NCI-H82 treated with DMSO at 0.1 percent for 48 hours (cell line): ENCODE measurements at regions not wholly inside any gene's neighbourhood (a gene's known extent, or its start where the extent isn't known, plus 50 kb on each side); places are given as distances from the start of the nearest gene placed in this dataset.

ENCODE experiments used
- DNase-seq: peaks from one replicate; lab custom pipeline; 2025; ENCODE audit not compliant: unreplicated experiment; lab: John Stamatoyannopoulos, UW

DNA sequence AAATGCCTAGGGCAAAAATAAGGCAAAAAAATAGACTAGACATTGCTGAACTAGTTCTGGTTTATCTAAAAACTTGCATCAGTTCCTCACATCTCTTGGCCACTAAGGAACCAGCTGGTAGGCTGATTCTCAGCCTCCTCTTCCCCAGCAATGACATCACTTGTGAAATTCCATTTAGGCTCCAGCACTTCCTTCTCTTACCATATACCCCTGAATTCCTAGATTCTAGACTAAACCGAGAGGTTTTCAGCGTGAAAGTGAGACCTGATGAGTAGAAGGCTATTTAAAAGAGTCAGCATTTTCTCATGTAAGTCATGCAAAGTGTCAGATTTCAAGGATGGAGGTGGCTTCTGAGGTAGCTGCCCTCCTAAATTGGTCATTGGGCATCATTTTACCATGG lies 247.1 kb upstream of the CDIN1 start:
- DNase-seq, result no peak

DNA sequence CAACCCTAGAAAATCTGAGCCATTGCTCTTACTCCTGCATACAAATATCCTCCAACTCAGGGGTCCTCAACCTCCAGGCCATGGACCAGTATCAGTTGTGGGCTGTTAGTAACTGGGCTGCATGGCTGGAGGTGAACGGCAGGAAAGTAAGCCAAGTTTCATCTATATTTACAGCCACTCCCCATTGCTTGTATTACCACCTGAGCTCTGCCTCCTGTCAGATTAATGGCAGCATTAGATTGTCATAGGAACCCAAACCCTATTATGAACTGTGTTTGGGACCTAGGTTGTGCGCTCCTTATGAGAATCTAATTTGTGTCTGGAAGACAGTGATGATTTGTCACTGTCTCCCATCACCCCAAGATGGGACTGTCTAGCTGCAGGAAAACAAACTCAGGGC lies 246.5 kb upstream of the CDIN1 start:
- DNase-seq, result no peak

DNA sequence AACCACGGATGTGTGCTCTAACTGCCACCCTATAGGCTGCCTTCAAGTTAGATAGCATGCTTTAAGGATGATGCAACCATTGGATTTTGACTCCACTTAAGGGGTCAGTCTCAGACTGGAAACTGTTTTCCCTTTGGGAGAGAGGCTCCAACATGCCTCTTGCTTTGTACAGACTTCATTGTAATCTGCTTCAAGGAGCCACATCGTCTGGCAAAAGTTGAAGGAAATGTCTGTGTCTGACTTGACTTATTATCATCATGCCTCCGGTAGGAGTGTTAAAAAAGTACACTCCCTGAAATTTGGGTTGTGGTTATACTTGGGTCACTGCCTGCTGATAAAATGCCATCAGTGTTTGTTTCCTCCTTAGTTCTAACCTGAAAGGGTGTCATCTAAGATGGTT lies 245.4 kb upstream of the CDIN1 start:
- no peak for DNase-seq

DNA sequence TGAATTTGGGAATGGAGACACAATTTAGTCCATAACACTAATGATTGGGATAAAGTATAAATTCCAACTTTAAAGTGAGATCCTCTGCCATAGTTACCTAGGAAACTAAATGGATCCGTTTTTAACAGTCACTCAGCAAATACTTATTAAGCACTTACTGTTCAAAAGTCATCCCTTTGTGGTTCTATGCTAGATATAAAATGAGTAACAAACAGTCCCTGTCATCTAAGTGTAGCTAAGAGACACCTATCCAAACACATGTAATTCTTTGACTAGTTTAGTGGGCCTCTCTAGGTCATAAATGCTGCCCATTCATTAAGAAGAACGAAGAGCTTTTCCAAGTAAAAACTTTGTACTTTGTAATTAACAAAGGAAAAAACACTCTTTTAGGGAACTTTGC lies 244.2 kb upstream of the CDIN1 start:
- no peak for DNase-seq

DNA sequence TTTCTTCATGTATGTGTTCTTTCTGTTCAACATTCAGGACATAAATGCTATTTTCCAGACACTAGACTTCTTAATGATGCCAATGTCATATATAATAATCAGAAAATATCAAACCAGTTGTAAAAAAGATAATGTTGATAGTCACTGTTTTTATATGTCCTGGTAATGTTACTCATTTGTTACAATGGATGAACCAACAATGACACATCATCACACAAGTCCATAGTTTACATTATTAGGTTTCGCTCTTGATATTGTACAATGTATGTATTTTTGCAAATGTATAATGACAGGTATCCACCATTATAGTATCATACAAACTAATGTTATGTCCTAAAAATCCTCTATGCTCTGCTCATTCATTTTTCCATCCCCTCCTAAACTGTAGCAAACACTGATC lies 243.8 kb upstream of the CDIN1 start:
- no peak for DNase-seq

DNA sequence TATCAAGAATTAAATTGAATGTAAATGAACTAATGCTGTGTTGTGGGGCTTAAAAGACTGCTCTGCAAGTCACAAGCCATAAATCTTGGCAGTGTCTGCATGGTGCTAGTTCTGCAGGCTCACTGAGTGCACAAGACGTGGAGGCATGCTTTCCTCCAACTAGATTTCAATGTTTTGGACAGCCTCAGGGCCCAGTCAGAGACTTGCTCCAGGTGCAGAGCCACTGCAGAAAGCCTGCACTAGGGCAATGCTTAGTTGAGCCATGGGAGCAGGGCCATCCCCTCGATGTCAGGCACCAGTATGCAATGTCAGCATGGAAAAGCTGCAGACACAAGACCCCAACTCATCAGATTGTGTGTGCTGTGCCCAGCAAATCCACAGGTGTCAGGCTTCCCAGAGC lies 234.5 kb upstream of the CDIN1 start:
- DNase-seq, result no peak

DNA sequence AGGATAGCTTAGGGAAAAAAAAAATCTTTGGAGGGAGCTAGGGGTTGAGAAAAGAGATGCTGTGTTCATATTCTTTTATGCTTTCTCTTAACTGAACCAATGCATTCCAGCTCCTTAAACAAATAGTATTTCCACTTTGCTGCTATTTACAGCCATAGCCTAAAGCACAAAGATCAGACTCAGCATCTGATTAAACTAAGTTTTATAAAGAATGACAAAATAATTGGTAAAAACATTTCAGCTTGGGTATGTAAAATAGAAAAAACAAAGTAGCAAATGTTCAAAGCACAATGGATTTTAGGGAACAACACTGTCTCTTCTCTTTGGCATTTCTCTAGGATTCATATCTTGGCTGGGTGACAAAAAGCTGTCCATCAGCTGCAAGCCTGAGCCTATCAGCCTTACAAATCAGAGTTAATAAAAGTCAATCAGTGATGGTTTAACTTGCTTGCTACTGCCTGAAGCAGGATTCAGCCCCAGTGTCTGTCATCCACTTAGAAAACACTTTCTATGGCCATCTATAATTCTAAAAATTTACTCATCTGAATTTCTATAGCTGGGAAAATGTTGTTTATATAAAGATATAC lies 232.1 kb upstream of the CDIN1 start:
- peak; percentile 26 for DNase-seq

DNA sequence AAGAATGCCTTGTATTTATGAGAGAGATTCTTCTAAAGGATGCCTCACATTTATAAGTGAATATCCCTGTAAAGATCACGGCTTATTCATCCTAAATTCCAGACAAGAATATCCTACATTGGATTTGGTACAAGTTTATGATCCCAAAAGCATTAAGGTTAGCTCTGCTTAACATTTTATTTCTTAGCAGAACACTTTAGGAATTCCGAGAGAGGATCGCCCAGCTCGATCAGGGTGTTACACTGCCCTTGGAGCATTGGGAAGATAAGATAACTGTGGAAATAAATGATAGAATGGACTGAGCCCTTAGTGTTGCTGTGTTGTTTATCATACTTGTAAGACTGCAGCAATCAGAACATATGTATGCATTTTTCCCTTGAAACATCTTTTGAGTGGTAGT lies 223.0 kb upstream of the CDIN1 start:
- no peak for DNase-seq

DNA sequence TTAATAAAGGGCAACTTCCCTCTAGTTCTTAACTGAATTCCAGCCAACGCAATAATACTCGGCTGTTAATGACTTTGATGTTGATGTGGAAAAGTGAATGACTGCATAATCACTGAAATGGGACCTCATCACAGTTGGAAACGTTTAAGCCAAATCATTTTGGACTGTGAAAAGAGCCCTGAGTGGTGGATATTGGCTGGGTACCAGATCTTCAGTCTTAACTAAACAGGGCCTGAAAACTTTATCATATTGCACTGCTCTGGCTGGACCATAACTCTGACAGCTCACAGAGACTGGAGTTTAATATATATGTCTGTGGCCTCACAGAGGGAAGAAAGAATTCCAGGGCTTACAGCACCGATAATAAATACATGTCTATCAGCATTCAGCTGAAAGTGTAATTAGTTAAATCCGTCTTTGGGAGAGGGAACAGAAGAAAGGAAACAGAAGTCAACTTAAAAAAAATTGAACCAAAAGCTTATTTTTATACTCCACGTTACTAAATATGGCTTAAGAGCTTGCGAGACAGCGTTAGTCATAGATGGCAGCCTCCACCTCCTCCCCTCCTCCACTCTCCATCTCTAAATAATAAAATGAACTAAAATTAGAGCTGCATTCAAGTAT lies 222.3 kb upstream of the CDIN1 start:
- no peak for DNase-seq

DNA sequence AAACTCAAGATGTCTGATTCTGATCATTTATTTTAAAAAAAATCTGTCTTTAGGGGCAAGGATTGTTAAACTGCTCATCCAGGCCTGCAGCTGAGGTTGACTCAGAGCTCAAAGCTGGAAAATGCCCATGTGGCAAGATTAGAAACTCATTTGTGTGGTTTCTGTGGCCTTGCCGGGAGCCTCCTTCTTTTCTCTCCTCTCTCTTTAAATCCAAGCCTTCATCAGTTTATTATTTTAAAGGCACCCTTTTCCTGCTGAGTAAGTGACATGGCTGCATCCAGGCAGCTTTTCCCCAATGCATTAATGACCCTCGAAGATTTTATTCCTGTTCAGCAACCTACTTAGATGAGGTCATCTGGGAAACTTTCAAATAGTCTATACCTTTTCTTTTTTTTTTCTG lies 221.3 kb upstream of the CDIN1 start:
- no peak for DNase-seq

DNA sequence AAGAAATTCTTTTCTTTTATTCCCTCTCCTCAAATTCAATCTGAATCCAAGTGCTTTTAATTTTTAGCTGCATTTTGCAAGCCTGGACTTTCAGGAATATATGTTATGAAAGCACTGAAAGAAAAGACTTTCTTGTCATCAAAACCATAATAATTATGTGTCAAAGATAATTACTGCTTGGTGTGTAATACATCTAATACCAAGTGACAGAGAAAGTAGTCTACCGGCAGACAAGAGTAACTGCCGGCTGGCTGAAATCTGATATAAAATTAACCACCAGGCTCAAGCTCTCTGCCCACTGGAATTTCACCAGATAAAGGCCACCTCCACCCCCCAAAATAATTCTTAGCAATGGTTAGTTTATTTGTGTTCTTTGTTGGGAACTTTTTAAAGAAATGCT lies 220.9 kb upstream of the CDIN1 start:
- DNase-seq, result no peak

DNA sequence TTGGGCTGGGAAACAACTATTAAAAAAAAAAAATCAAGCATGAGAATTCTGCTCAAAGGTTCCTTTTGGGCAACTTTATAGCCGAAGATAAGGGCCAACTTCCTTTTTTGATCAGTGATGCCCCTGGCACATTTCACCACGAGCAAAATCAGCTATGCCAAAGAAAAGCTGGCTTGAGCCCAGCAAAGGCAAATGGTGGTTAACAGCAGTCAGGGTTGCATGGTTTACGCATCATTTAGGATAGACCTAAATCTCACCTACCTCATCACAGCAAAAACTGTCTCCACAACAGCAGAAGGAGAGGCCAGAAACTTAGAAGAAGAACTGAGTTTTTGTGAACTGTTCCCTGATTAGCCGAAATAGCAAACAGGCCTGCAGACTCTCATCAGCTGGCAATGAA lies 220.1 kb upstream of the CDIN1 start:
- DNase-seq, result no peak

DNA sequence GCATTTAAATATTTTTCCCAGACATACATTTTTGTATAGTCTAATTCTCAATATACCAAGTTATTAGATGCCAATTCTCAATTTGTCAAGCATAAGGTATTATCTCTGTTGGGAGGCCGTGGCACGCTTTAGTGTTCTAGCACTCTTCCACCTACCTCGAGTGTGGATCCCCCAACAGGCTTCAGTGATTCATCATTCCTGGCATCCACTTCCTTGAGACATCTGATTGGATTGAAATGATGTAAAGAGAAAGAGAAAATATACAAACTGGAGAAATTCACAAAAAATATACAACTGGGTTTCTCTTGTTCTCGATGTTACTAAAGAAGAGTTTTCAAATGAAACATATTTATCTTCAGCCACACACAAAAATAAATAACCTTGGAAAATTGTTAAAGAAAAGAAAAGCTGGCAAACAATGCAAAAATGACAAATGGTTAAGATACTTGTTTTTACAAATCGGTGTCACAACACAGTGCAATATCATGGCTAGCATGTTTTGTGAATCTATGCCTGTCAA lies 218.0 kb upstream of the CDIN1 start:
- no peak for DNase-seq

DNA sequence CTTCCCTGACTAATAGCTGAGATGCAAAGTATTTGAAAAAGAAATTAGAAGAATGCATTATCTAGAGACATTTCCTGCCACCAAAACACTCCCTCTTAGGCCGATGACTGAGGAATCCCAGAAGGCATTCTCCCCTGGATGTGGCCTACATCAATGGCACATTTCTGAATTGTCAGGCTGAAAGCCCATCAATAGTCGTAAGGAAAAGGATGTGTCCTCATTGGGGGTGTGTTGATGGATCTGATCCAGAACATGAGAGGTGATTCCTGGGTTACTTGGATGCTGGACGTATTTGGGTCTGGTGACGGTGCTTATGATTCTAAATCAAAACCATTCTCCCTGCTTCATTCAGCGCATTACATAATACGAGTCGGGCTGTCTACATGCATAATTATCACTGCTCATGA lies 216.9 kb upstream of the CDIN1 start:
- no peak for DNase-seq

DNA sequence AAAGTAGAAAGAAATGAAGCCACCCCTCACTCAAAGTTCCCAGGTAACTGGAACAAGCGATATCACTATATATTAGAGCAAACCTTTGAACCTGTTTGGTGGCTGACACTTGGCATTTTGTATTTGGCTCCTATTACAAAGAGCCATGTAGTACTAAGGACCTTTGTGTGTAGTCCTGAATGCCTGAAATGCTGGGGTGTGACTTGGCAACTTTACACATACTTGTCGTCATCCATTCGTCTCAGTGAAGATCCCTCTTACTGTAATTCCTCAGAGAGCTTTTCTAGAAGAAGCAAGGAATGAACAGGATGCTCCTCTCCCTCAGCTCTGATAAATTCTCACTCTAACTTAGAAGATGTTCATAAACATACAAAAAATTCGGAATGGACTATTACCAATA lies 216.1 kb upstream of the CDIN1 start:
- no peak for DNase-seq

DNA sequence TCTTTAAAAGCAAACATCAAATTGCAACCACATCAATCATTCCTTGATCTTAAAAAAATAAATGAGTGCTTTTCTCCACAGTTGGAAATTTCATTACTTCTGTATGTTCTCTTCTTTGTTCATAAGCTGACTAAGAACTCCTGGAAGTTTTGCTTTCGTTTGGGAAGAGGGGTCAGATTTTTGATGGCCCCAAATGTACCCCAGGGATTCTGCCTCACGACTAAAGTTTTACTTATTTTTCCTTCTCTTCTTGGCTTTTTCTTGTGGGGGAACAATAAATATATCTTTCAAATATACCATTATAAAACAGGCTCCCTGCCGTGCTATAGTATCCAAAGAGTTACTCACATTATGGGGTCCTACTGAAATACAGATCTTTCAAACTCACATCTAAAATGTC lies 215.0 kb upstream of the CDIN1 start:
- no peak for DNase-seq

DNA sequence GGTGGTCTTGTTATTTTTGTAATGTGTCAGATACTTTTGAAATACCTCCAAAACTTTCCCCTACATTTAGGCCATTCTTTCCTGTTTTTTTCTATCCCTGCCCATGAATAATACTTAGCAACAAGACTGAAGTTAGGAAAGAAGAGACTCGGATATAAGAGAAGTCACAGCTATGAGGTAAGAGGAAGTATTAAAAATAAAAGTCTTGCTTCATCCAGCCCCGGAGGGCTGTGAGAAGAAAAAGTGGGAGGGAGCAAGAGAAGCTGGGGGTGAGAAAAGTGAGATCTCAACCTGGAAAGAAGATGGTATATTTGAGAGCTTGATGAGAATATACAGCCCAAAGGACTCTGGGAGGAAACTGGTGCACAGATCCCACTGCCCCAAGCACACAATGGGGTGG lies 213.5 kb upstream of the CDIN1 start:
- DNase-seq, result no peak

DNA sequence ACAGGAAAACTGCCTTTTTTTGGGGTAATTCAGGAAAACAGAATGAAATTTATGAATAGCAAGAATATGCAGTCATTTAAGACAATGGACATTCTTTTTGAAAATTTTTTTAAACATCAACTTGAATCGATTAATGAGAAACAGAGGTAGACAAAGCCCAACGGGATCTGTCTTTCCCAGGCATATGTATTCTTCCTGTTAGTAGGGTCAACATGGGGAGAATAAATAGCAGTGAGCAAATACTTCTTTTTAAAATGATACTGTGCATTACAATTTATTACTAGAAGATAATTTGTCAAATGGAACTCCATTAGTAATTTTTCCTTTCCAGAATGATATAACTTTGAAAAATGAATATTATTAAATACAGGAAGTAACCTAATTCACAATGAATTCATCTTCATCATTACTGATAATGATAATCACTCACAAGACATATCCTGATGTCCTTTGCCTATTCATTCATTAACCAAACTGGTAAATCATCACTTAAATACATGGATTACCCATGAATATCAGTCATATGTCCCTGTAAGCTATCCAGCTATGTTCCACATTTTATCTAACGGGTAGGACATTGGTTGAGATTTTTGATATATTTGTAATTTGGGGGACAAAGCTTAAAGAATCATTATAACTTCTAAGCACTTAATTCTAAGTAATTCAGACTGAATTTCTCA lies 209.2 kb upstream of the CDIN1 start:
- DNase-seq, result no peak

DNA sequence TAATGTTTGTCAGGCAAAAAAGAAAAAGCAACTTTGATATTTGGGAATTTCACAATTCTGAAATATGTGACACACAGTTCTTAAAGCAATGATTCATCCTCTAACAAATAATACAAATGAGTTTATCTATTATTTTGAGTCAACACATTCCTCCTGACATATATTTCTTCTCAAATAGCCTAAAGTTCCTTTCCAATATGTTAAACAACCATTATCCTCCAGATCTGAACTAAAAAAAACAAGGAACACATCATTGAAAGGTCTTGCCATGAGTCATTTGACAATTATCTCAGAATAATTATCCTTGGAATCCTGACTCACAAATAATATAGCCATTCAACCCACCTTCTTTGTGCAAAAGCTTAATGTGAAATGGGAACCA lies 208.7 kb upstream of the CDIN1 start:
- DNase-seq, result no peak

DNA sequence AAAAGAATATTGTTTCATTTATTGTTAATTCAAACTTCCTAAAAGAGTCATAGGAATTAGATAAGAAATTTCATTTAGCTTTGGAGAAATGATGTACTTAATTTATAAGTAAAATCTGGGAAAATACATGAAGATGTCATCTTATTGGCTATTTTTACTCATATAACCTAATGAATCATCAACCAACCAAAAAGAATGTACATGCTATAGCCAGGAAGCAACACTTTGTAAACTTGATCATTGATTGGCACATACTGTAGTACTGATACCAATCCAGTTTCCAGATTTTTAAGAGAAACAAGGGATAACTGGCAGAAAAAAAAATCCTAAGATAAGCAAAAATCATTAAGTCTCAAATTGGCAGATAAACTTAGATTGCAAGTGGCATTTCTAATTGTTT lies 207.9 kb upstream of the CDIN1 start:
- DNase-seq, result no peak

DNA sequence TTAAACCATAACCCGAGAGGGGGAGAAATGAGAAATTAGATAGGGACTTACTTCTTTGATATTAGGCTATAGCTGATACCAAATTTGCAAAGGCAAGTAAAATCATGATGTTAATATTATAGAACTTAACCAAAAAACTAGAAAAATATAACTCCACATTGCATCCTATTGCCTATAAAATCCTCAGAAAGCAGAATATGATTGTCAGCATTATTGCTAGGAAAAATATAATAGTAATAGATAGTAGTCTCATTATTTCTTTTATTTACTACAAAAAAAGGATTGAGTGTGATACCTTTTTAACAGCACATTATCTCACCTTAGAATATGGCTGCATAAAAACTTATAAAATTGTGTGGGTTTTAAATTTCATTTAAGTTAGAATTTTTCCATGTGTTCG lies 206.5 kb upstream of the CDIN1 start:
- DNase-seq, result no peak

DNA sequence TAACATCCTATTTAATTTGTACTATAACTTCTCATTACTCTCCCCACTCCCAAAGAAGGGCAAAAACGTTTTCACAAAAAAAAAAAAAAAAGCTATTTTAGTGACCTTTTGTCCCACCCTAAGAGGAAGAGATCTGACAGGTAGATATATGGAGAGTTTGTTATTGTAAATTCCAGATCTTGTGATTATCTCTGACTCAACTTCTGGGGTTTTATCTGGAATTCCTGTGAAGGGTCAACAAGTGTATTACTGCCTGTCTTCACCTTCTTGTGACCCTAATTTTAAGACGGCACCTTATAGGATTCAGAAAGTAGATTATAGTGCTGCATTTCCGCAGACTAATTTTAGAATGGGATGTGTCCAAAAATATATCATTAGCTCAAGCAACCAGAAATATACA lies 205.9 kb upstream of the CDIN1 start:
- DNase-seq, result no peak

DNA sequence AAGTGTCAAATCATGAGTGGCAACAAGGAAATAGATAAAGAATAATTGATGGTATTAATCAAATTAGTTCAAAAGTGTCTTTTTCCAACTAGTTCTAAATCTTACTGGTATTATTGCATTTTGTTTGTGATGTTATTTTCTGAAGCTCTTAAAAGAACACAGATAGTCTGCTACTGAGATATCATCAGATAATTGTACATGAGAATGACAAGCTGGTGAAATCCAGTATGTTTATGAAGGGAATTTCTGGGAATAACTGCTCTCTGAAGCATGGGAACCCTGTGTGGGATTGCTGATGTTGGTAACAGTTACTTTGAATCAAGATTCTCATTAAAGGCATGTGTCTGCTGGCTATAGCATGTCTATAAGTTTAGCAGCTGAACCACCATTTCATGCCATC lies 190.3 kb upstream of the CDIN1 start:
- no peak for DNase-seq
